CD4-positive, alpha-beta T cell (primary cell): ENCODE measurements at regions not wholly inside any gene's neighbourhood (a gene's known extent, or its start where the extent isn't known, plus 50 kb on each side); places are given as distances from the start of the nearest gene placed in this dataset.
"Not testable (repeated sequence)": the region's sequence is repeated elsewhere in the genome, so short reads cannot be mapped to it uniquely, and the experiment has no call there.

ENCODE experiments used
- ATAC-seq: fragments of 200-7000 bp; cut with Tn5 transposase; one replicate; pipeline ENCODE4 v1.10.0; 2022; ENCODE audit warnings: mild to moderate bottlenecking; ENCODE audit not compliant: poor library complexity
- CTCF ChIA-PET: fragments of 350-600 bp; sonication (Branson Sonifier 250); formaldehyde crosslinking; loops from one replicate; lab custom pipeline; 2021; ENCODE audit warnings: antibody characterized with exemption, inconsistent platforms; lab: Charles Lee
- POLR2A ChIA-PET: fragments of 350-600 bp; sonication (Branson Sonifier 250); formaldehyde crosslinking; loops from one replicate; lab custom pipeline; 2021; ENCODE audit warnings: antibody characterized with exemption, inconsistent platforms; lab: Charles Lee
- DNase-seq, 14 experiments: peaks; one replicate each; pipeline ENCODE4 v3.0.0-alpha.2; 2013 to 2020; ENCODE audit warnings: mixed read lengths in 2 of 14
- H3K27ac ChIP-seq, 2 donors: one replicate each; pipeline versions ENCODE4 v1.5.1 to v1.7.0; 2013; ENCODE audit warnings: low read length in 2 of 2, low read depth in 1 of 2, mild to moderate bottlenecking in 1 of 2
- H3K27me3 ChIP-seq, 2 experiments: 1 replicate in 1 of 2; 2 replicates in 1 of 2; pipeline versions ENCODE4 v1.6.1 to v1.7.0; 2013; ENCODE audit warnings: low read length in 2 of 2, control low read depth in 1 of 2, mild to moderate bottlenecking in 1 of 2, moderate library complexity in 1 of 2; ENCODE audit not compliant: insufficient read depth in 2 of 2, control insufficient read depth in 1 of 2
- H3K36me3 ChIP-seq: one replicate; pipeline ENCODE4 v1.6.1; 2013; ENCODE audit warnings: low read length, control low read depth; ENCODE audit not compliant: insufficient read depth
- H3K4me1 ChIP-seq: one replicate; pipeline ENCODE4 v1.6.1; 2013; ENCODE audit warnings: low read length, control low read depth; ENCODE audit not compliant: insufficient read depth
- H3K4me3 ChIP-seq: one replicate; pipeline ENCODE4 v1.5.1; 2013; ENCODE audit warnings: mild to moderate bottlenecking, low read length, moderate library complexity
- H3K9me3 ChIP-seq, 2 experiments: 1 replicate in 1 of 2; 2 replicates in 1 of 2; pipeline versions ENCODE4 v1.6.1 to v1.7.0; 2013; ENCODE audit warnings: low read length in 2 of 2, mild to moderate bottlenecking in 2 of 2, control low read depth in 1 of 2, moderate library complexity in 1 of 2; ENCODE audit not compliant: control insufficient read depth in 1 of 2, insufficient read depth in 1 of 2
- H3K27ac Mint-ChIP-seq: one replicate; pipeline ENCODE4 v1.8.0; 2020; ENCODE audit warnings: mixed read lengths
- H3K27me3 Mint-ChIP-seq: one replicate; pipeline ENCODE4 v1.8.0; 2021; ENCODE audit warnings: mixed read lengths
- H3K36me3 Mint-ChIP-seq: one replicate; pipeline ENCODE4 v1.8.0; 2021; ENCODE audit warnings: low read depth, mixed read lengths
- H3K4me1 Mint-ChIP-seq: one replicate; pipeline ENCODE4 v1.8.0; 2021; ENCODE audit warnings: low read depth, mixed read lengths
- H3K4me3 Mint-ChIP-seq: one replicate; pipeline ENCODE4 v1.8.0; 2020; ENCODE audit warnings: mild to moderate bottlenecking, mixed read lengths
- H3K9me3 Mint-ChIP-seq: one replicate; pipeline ENCODE4 v1.8.0; 2020; ENCODE audit warnings: mixed read lengths
- intact Hi-C, 2 experiments: fragments of 100-400 bp; cut with DNase I in 1 of 2; cut with micrococcal nuclease in 1 of 2; formaldehyde crosslinking; loops; one replicate each; pipeline versions ENCODE4 v1.15.1 to v1.9.0; 2023 to 2025; cut with DNase I, micrococcal nuclease
- TF ChIP-seq, protein P1 (sequence below): fragments of 200-600 bp; IDR thresholded peaks from one replicate; pipeline ENCODE4 v1.8.0; 2022; ENCODE audit warnings: antibody characterized with exemption, mild to moderate bottlenecking

DNA sequence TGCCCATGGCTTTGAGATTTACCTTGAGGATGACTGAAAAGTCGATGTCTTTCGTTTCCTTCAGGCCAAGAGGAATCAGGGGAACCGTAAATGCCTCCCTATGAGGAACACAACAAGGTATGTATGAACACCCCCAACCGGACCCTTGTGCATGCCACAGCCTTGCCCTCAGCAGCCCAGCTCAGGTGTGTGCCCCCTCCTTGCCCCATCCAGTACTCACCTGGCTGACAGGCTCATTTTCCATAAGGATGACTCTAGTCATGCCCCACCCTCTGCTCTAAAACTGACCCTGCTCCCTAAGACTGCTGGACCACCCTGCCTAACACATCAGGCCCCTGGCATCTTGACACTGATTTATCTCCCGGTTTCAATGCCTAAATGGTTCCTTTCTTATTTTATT is 270.0 kb downstream of the GOLGA6L6 start:
- H3K4me3 Mint-ChIP-seq: no peak overlapping the region
- H3K9me3 Mint-ChIP-seq: no peaks in the 10 kb centered on the region
- ChIA-PET POLR2A (no interaction called here), CTCF (no interaction called here)
- Histone ChIP-seq H3K27me3 (peaks cover 0 to 9% of the 10 kb centered on the region in 2 experiments), H3K36me3 (no peaks in the 10 kb centered on the region), H3K9me3 (peaks cover 0 to 55% of the 10 kb centered on the region in 2 experiments), H3K4me1 (no peaks in the 10 kb centered on the region), H3K4me3 (no peak overlapping the region), H3K27ac (no peak overlapping the region)
- DNase-seq (no peak), ATAC-seq (no peak)
- no peaks in the 10 kb centered on the region for H3K36me3 Mint-ChIP-seq
- no peaks in the 10 kb centered on the region for H3K4me1 Mint-ChIP-seq
- H3K27me3 Mint-ChIP-seq: no peaks in the 10 kb centered on the region
- no peak overlapping the region for H3K27ac Mint-ChIP-seq
- intact Hi-C loops: no loop called here
- TF ChIP-seq, protein P1, sequence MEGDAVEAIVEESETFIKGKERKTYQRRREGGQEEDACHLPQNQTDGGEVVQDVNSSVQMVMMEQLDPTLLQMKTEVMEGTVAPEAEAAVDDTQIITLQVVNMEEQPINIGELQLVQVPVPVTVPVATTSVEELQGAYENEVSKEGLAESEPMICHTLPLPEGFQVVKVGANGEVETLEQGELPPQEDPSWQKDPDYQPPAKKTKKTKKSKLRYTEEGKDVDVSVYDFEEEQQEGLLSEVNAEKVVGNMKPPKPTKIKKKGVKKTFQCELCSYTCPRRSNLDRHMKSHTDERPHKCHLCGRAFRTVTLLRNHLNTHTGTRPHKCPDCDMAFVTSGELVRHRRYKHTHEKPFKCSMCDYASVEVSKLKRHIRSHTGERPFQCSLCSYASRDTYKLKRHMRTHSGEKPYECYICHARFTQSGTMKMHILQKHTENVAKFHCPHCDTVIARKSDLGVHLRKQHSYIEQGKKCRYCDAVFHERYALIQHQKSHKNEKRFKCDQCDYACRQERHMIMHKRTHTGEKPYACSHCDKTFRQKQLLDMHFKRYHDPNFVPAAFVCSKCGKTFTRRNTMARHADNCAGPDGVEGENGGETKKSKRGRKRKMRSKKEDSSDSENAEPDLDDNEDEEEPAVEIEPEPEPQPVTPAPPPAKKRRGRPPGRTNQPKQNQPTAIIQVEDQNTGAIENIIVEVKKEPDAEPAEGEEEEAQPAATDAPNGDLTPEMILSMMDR: no peak

DNA sequence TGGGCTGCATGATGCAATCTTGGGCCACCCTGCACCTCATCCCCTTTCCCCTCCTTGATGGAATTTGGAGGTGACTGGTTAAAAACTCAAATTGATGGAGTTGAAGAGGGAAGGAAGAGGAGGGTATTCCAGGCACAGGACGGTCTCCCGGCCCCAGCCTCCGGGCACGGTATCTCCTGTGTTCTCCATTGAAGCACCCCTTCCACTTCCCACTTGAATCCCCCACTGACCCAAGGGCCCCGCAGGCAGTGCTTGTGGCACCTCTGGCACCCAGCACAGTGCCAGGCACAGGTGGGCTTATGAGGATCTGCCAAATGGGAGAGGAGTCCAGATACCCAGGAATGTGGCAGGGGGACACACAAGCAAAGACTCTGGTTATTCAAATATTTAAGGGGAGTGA is 271.6 kb downstream of the GOLGA6L6 start:
- ATAC-seq, H3K4me1 Mint-ChIP-seq, H3K9me3 Mint-ChIP-seq, H3K27ac ChIP-seq, H3K27me3 Mint-ChIP-seq, H3K36me3 ChIP-seq, H3K4me1 ChIP-seq, CTCF ChIA-PET, H3K27me3 ChIP-seq, H3K36me3 Mint-ChIP-seq, DNase-seq, H3K27ac Mint-ChIP-seq, H3K4me3 ChIP-seq, POLR2A ChIA-PET, H3K4me3 Mint-ChIP-seq: not testable (repeated sequence)
- intact Hi-C loops: loop anchor here in 1 of 2 experiments (10.0 kb wide), 1 partner anchor 105 kb away; no protein-coding TSS in a partner anchor
- peaks cover 0 to 50% of the 10 kb centered on the region in 2 experiments for H3K9me3 ChIP-seq

DNA sequence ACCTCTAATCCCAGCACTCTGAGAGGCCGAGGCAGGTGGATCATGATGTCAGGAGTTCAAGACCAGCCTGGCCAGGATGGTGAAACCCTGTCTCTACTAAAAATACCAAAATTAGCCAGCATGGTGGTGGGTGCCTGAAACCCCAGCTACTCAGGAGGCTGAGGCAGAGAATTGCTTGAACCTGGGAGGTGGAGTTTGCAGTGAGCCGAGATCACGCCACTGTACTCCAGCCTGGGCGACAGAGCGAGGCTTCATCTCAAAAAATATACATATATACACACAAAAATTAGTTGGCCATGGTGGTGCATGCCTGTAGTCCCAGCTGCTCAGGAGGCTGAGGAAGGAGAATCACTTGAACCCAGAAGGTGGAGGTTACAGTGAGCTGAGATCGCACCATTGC is 273.6 kb downstream of the GOLGA6L6 start:
- H3K27me3 ChIP-seq, H3K4me3 Mint-ChIP-seq, H3K27ac Mint-ChIP-seq, H3K4me3 ChIP-seq, H3K36me3 ChIP-seq, H3K36me3 Mint-ChIP-seq, ATAC-seq, H3K27ac ChIP-seq, H3K27me3 Mint-ChIP-seq, H3K9me3 Mint-ChIP-seq, POLR2A ChIA-PET, H3K4me1 ChIP-seq, CTCF ChIA-PET, DNase-seq, H3K4me1 Mint-ChIP-seq: not testable (repeated sequence)
- intact Hi-C loops: loop anchor here in 1 of 2 experiments (10.0 kb wide), 1 partner anchor 107 kb away; no protein-coding TSS in a partner anchor
- H3K9me3 ChIP-seq: peaks cover 0 to 39% of the 10 kb centered on the region in 2 experiments

DNA sequence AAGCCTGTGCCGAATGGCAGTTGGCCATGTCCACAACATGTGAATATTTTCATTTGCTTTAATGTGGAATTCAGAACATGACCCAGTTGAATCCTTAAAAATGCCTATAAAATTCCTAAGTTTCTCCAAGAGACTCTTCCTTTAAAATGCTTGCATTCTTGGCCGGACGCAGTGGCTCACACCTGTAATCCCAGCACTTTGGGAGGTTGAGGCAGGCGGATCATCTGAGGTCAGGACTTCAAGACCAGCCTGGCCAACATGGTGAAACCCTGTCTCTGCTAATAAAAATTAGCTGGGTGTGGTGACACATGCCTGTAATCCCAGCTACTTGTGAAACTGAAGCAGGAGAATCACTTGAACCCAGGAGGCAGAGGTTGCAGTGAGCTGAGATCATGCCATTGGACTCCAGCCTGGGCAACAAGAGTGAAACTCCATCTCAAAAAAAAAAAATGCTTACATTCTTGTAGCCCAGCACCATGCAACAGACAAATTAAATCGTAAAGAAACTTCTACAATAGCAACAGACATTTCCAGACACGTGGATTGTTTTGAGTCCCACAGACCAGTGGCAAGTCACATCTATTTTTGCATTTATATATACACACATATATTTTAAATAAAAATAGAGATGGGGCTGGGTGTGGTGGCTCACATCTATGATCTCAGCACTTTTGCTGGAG is 274.4 kb downstream of the GOLGA6L6 start:
- CTCF ChIA-PET, H3K4me3 Mint-ChIP-seq, H3K4me3 ChIP-seq, POLR2A ChIA-PET, H3K36me3 Mint-ChIP-seq, H3K27me3 ChIP-seq, H3K9me3 Mint-ChIP-seq, H3K27me3 Mint-ChIP-seq, H3K4me1 Mint-ChIP-seq, ATAC-seq, DNase-seq, H3K27ac ChIP-seq, H3K36me3 ChIP-seq, H3K27ac Mint-ChIP-seq, H3K4me1 ChIP-seq: not testable (repeated sequence)
- H3K9me3 ChIP-seq: peaks cover 0 to 32% of the 10 kb centered on the region in 2 experiments
- intact Hi-C loops: loop anchor here in 1 of 2 experiments (10.0 kb wide), 1 partner anchor 108 kb away; no protein-coding TSS in a partner anchor

DNA sequence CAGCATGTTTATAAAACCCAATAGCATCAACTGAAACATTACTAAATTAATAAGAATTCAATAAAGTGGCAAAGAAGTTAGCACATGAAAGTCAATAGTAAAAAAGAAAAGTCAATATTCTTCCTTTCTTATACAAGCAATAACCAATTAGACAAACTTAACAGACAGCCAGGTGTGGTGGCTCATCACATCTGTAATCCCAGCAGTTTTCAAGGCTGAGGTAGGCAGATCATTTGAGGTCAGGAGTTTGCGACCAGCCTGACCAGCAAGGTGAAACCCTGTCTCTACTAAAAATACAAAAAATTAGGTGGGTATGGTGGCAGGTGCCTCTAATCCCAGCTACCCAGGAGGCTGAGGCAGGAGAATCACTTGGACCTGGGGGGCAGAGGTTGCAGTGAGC is 275.9 kb downstream of the GOLGA6L6 start:
- H3K36me3 Mint-ChIP-seq, H3K4me3 Mint-ChIP-seq, DNase-seq, CTCF ChIA-PET, H3K9me3 Mint-ChIP-seq, H3K4me1 Mint-ChIP-seq, POLR2A ChIA-PET, H3K36me3 ChIP-seq, H3K27me3 Mint-ChIP-seq, H3K27me3 ChIP-seq, H3K27ac ChIP-seq, H3K27ac Mint-ChIP-seq, H3K4me3 ChIP-seq, H3K4me1 ChIP-seq, ATAC-seq: not testable (repeated sequence)
- intact Hi-C loops: loop anchor here in 1 of 2 experiments (10.0 kb wide), 1 partner anchor 109 kb away; no protein-coding TSS in a partner anchor
- H3K9me3 ChIP-seq: peaks cover 0 to 32% of the 10 kb centered on the region in 2 experiments

DNA sequence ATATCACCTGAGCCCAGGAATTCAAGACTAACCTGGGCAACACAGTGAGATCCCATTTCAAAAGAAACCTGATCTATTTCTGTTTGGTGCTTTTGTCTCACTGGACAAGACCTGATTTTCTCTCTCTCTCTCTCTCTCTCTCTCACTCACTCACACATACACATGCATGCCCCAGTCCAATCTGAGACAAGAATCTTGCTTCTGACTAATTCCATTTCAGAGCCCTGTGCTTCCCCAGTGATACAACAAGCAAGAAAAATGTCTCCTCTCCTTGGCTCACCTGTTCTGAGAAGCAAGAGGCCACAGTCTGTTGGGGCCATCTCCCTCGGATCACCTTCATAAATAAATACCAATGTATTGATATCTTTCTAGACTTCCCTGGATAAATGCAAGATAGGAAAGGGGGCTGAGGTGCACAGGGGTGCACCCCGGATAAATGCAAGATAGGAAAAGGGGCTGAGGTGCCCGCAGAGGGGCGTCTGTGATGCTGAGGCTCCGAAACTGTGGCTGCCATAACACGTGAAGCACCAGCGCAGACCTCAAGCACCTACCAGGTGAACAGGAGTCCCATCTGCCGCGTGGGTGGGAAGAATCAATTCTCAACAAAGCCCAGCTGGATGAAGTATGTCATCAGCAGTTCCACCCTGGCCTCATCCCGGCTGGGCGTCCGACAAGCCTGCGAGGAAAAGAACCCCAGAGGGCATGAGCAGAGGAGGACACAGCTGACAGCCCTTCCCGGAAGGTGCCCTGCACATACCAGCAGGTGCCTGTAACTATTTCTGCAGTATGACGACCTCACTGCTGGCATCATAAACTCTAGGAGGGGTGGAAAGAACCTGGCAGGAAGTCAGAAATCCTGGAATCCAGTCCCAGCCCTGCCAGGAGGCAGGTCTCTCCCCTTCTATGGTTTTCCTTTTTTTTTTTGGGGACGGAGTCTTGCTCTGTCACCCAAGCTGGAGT is 280.0 kb downstream of the GOLGA6L6 start:
- H3K9me3 Mint-ChIP-seq, H3K27me3 Mint-ChIP-seq, H3K36me3 Mint-ChIP-seq, H3K4me1 Mint-ChIP-seq, H3K27me3 ChIP-seq, H3K27ac ChIP-seq, H3K4me3 ChIP-seq, H3K27ac Mint-ChIP-seq, H3K36me3 ChIP-seq, DNase-seq, ATAC-seq, H3K4me3 Mint-ChIP-seq, H3K4me1 ChIP-seq, POLR2A ChIA-PET, CTCF ChIA-PET: not testable (repeated sequence)
- intact Hi-C loops: loop anchor here in 1 of 2 experiments (10.0 kb wide), 1 partner anchor 113 kb away; no protein-coding TSS in a partner anchor
- H3K9me3 ChIP-seq: peaks cover 0 to 28% of the 10 kb centered on the region in 2 experiments
